NCI-H748 treated with DMSO at 0.1 percent for 48 hours (cell line): ENCODE measurements at regions not wholly inside any gene's neighbourhood (a gene's known extent, or its start where the extent isn't known, plus 50 kb on each side); places are given as distances from the start of the nearest gene placed in this dataset.
"Not testable (repeated sequence)": the region's sequence is repeated elsewhere in the genome, so short reads cannot be mapped to it uniquely, and the experiment has no call there.

ENCODE experiments used
- DNase-seq: peaks from one replicate; lab custom pipeline; 2025; lab: John Stamatoyannopoulos, UW

- DNase-seq: no peak
Observed at GRCh38 chr20:1845163-1845523, 50.1 kb upstream of the SIRPA start.

- DNase-seq: no peak
Observed at GRCh38 chr20:1844325-1845162, 50.7 kb upstream of the SIRPA start.

- no peak for DNase-seq
Observed at GRCh38 chr20:1842281-1842680, 52.9 kb upstream of the SIRPA start.

GRCh38 chr20:1841554-1842140 is 53.6 kb upstream of the SIRPA start:
- no peak for DNase-seq

- no peak for DNase-seq
Observed at GRCh38 chr20:1840817-1841553, 54.2 kb upstream of the SIRPA start.

GRCh38 chr20:1839376-1840317 is 55.6 kb upstream of the SIRPA start:
- not testable (repeated sequence) for DNase-seq

- DNase-seq: peak; percentile 18
Observed at GRCh38 chr20:1838556-1839279, 56.5 kb upstream of the SIRPA start.

GRCh38 chr20:1835186-1836035 is 59.8 kb upstream of the SIRPA start:
- DNase-seq: no peak

GRCh38 chr20:1833728-1834726 is 61.2 kb upstream of the SIRPA start:
- DNase-seq: no peak

GRCh38 chr20:1833216-1833615 is 62.0 kb upstream of the SIRPA start:
- DNase-seq: no peak

- DNase-seq: no peak
Observed at GRCh38 chr20:1832634-1833033, 62.6 kb upstream of the SIRPA start.

GRCh38 chr20:1831606-1832005 is 63.6 kb upstream of the SIRPA start:
- no peak for DNase-seq

- no peak for DNase-seq
Observed at GRCh38 chr20:1831096-1831495, 64.1 kb upstream of the SIRPA start.

GRCh38 chr20:1830240-1830639 is 65.0 kb upstream of the SIRPA start:
- no peak for DNase-seq

GRCh38 chr20:1829531-1829930 is 65.7 kb upstream of the SIRPA start:
- DNase-seq: no peak

- DNase-seq: no peak
Observed at GRCh38 chr20:1828786-1829131, 66.4 kb upstream of the SIRPA start.

GRCh38 chr20:1827974-1828785 is 67.0 kb upstream of the SIRPA start:
- DNase-seq: no peak

- no peak for DNase-seq
Observed at GRCh38 chr20:1827510-1827973, 67.7 kb upstream of the SIRPA start.
